Small intestine (tissue), 7 donors: ENCODE measurements at regions not wholly inside any gene's neighbourhood (a gene's known extent, or its start where the extent isn't known, plus 50 kb on each side); places are given as distances from the start of the nearest gene placed in this dataset.
"Not testable (repeated sequence)": the region's sequence is repeated elsewhere in the genome, so short reads cannot be mapped to it uniquely, and the experiment has no call there.

Source experiments
- DNase-seq, 2 donors: peaks; one replicate each; pipeline versions ENCODE4 v3.0.0 to v3.0.0-alpha.2; 2013
- FAIRE-seq: peaks from 2 replicates; lab custom pipeline; 2012; peaks lifted over from hg19 to GRCh38; lab: Jason Lieb, UNC
- H3K27ac ChIP-seq, 3 donors: one replicate each; pipeline ENCODE4 v1.5.1; 2013; ENCODE audit warnings: low read length in 2 of 3, mild to moderate bottlenecking in 2 of 3, control low read depth in 1 of 3, inconsistent platforms in 1 of 3, low read depth in 1 of 3, moderate library complexity in 1 of 3
- H3K27me3 ChIP-seq, 3 donors: one replicate each; pipeline ENCODE4 v1.6.1; 2013; ENCODE audit warnings: low read length in 3 of 3, inconsistent platforms in 1 of 3; ENCODE audit not compliant: control insufficient read depth in 3 of 3, insufficient read depth in 3 of 3
- H3K36me3 ChIP-seq, 3 donors: one replicate each; pipeline ENCODE4 v1.6.1; 2013; ENCODE audit warnings: low read length in 3 of 3, inconsistent platforms in 1 of 3, low read depth in 1 of 3, mild to moderate bottlenecking in 1 of 3, moderate library complexity in 1 of 3; ENCODE audit not compliant: control insufficient read depth in 3 of 3, insufficient read depth in 2 of 3
- H3K4me1 ChIP-seq, 3 donors: one replicate each; pipeline ENCODE4 v1.6.1; 2013; ENCODE audit warnings: low read length in 2 of 3, inconsistent platforms in 1 of 3, low read depth in 1 of 3, mild to moderate bottlenecking in 1 of 3, moderate library complexity in 1 of 3; ENCODE audit not compliant: control insufficient read depth in 3 of 3, insufficient read depth in 2 of 3
- H3K4me3 ChIP-seq, 3 donors: one replicate each; pipeline ENCODE4 v1.5.1; 2013; ENCODE audit warnings: low read length in 3 of 3, control low read depth in 1 of 3, inconsistent platforms in 1 of 3, low read depth in 1 of 3, mild to moderate bottlenecking in 1 of 3, moderate library complexity in 1 of 3
- H3K9me3 ChIP-seq, 2 donors: one replicate each; pipeline ENCODE4 v1.6.1; 2013; ENCODE audit warnings: low read depth in 1 of 2, low read length in 1 of 2; ENCODE audit not compliant: control insufficient read depth in 2 of 2, insufficient read depth in 1 of 2
- WGBS, 3 donors: extraction: QIAGEN DNeasy Blood & Tissue Kit; methylation state at CpG; one replicate each; pipeline ENCODE4 v1.1.7; 2013; 5-methylcytosine and 5-hydroxymethylcytosine counted together
- donor health status: healthy with polysubstance abuse.
- donor health status: control.
- donor health status: control.
- donor health status: Bipolar disorder and iron deficiency.
- donor health status: healthy.

GRCh38 chr7:142645777-142646176, 103.5 kb upstream of the PRSS1 start:
- FAIRE-seq (no peak), DNase-seq (no peak)
- Histone ChIP-seq H3K4me3 (no peak overlapping the region), H3K4me1 (no peaks in the 10 kb centered on the region), H3K27ac (no peak overlapping the region), H3K27me3 (peaks cover 0 to 17% (median 6%) of the 10 kb centered on the region in 3 donors), H3K9me3 (no peaks in the 10 kb centered on the region), H3K36me3 (no peaks in the 10 kb centered on the region)
- WGBS, 3 donors = 41 to 51% (median 49%) methylated on average over 5 of the region's 5 CpGs

- H3K4me1 ChIP-seq = no peaks in the 10 kb centered on the region
- H3K4me3 ChIP-seq = no peak overlapping the region
- no peak overlapping the region for H3K27ac ChIP-seq
- DNase-seq (no peak), FAIRE-seq (no peak)
- no peaks in the 10 kb centered on the region for H3K9me3 ChIP-seq
- H3K36me3 ChIP-seq = no peaks in the 10 kb centered on the region
- H3K27me3 ChIP-seq = peaks cover 0 to 14% (median 4%) of the 10 kb centered on the region in 3 donors
These were observed 107.0 kb upstream of the PRSS1 start for GRCh38 chr7:142642316-142642715.

- 79 to 91% (median 87%) methylated on average over 4 of the region's 4 CpGs for WGBS, 3 donors
- not testable (repeated sequence) for FAIRE-seq, H3K36me3 ChIP-seq, H3K9me3 ChIP-seq, H3K27ac ChIP-seq, H3K4me1 ChIP-seq, H3K4me3 ChIP-seq, DNase-seq
- H3K27me3 ChIP-seq = peaks cover 0 to 12% (median 2%) of the 10 kb centered on the region in 3 donors
These were observed 108.0 kb upstream of the PRSS1 start for GRCh38 chr7:142641252-142641651.

- FAIRE-seq (no peak), DNase-seq (no peak)
- no peaks in the 10 kb centered on the region for H3K36me3 ChIP-seq
- no peak overlapping the region for H3K27ac ChIP-seq
- H3K4me1 ChIP-seq = no peaks in the 10 kb centered on the region
- peaks cover 0 to 8% (median 0%) of the 10 kb centered on the region in 3 donors for H3K27me3 ChIP-seq
- WGBS, 3 donors = 88 to 91% (median 89%) methylated on average over 4 of the region's 4 CpGs
- no peaks in the 10 kb centered on the region for H3K9me3 ChIP-seq
- no peak overlapping the region for H3K4me3 ChIP-seq
These were observed 110.7 kb upstream of the PRSS1 start for GRCh38 chr7:142638581-142638980.

- Histone ChIP-seq H3K9me3 (no peaks in the 10 kb centered on the region), H3K27me3 (peaks cover 0 to 12% (median 0%) of the 10 kb centered on the region in 3 donors), H3K27ac (no peak overlapping the region), H3K36me3 (no peaks in the 10 kb centered on the region), H3K4me1 (no peaks in the 10 kb centered on the region), H3K4me3 (no peak overlapping the region)
- 57 to 77% (median 74%) methylated on average over 5 of the region's 5 CpGs for WGBS, 3 donors
- DNase-seq (no peak), FAIRE-seq (no peak)
These were observed 112.0 kb upstream of the PRSS1 start for GRCh38 chr7:142637240-142637639.

- peaks cover 0 to 15% (median 0%) of the 10 kb centered on the region in 3 donors for H3K27me3 ChIP-seq
- DNase-seq (no peak), FAIRE-seq (no peak)
- no peaks in the 10 kb centered on the region for H3K4me1 ChIP-seq
- no peak overlapping the region for H3K4me3 ChIP-seq
- WGBS, 3 donors = 70 to 78% (median 74%) methylated on average over 6 of the region's 6 CpGs
- H3K27ac ChIP-seq = no peak overlapping the region
- H3K36me3 ChIP-seq = no peaks in the 10 kb centered on the region
- no peaks in the 10 kb centered on the region for H3K9me3 ChIP-seq
These were observed 112.5 kb upstream of the PRSS1 start for GRCh38 chr7:142636751-142637150.

- peaks cover 0 to 10% (median 0%) of the 10 kb centered on the region in 3 donors for H3K27me3 ChIP-seq
- not testable (repeated sequence) for FAIRE-seq, H3K4me3 ChIP-seq, H3K27ac ChIP-seq, H3K9me3 ChIP-seq, H3K36me3 ChIP-seq, H3K4me1 ChIP-seq, DNase-seq
- WGBS, 3 donors = 90 to 100% (median 91%) methylated on average over 3 of the region's 3 CpGs
These were observed 113.2 kb upstream of the PRSS1 start for GRCh38 chr7:142636107-142636506.

- H3K4me3 ChIP-seq = no peak overlapping the region
- FAIRE-seq = no peak
- peak; percentile 74 to 75 for DNase-seq
- no peaks in the 10 kb centered on the region for H3K9me3 ChIP-seq
- H3K27me3 ChIP-seq = peaks cover 0 to 10% (median 2%) of the 10 kb centered on the region in 3 donors
- no peaks in the 10 kb centered on the region for H3K36me3 ChIP-seq
- no peak overlapping the region for H3K27ac ChIP-seq
- H3K4me1 ChIP-seq = no peaks in the 10 kb centered on the region
- WGBS, 3 donors = 17 to 23% (median 21%) methylated on average over 17 of the region's 17 CpGs
These were observed 116.8 kb upstream of the PRSS1 start for GRCh38 chr7:142632271-142633134.
